GM20000 (cell line): ENCODE measurements at regions not wholly inside any gene's neighbourhood (a gene's known extent, or its start where the extent isn't known, plus 50 kb on each side); places are given as distances from the start of the nearest gene placed in this dataset.

Source experiments
- DNase-seq: peaks from one replicate; pipeline ENCODE4 v3.0.0; 2012; ENCODE audit warnings: low spot score
- CTCF ChIP-seq: IDR thresholded peaks from 2 replicates; pipeline ENCODE4 v1.5.1; 2012; ENCODE audit warnings: mild to moderate bottlenecking, control low read depth; ENCODE audit errors: extremely low read depth, missing control alignments

- DNase-seq, result no peak
- no peak for TF ChIP-seq CTCF
These were observed 147.7 kb upstream of the VSTM2B start for GRCh38 chr19:29378126-29378525.

- TF ChIP-seq CTCF, result no peak
- DNase-seq, result no peak
These were observed 147.2 kb upstream of the VSTM2B start for GRCh38 chr19:29378543-29379080.

- TF ChIP-seq CTCF, result no peak
- no peak for DNase-seq
These were observed 146.4 kb upstream of the VSTM2B start for GRCh38 chr19:29379257-29380021.

- TF ChIP-seq CTCF, result no peak
- DNase-seq, result no peak
These were observed 145.2 kb upstream of the VSTM2B start for GRCh38 chr19:29380581-29380980.

GRCh38 chr19:29381353-29382203 lies 144.2 kb upstream of the VSTM2B start:
- no peak for TF ChIP-seq CTCF
- DNase-seq, result no peak

GRCh38 chr19:29383696-29384095 lies 142.1 kb upstream of the VSTM2B start:
- no peak for DNase-seq
- TF ChIP-seq CTCF, result no peak

GRCh38 chr19:29384656-29385055 lies 141.1 kb upstream of the VSTM2B start:
- no peak for DNase-seq
- no peak for TF ChIP-seq CTCF
